Activated CD8-positive, alpha-beta memory T cell treated with anti-CD3 and anti-CD28 coated beads, Interleukin-2, amount 50 U/mL, for 48 hours (primary cell): ENCODE measurements at regions not wholly inside any gene's neighbourhood (a gene's known extent, or its start where the extent isn't known, plus 50 kb on each side); places are given as distances from the start of the nearest gene placed in this dataset.

Experiments used
- DNase-seq: peaks from one replicate; pipeline ENCODE4 v3.0.0-alpha.2; 2020

- no peak for DNase-seq
These were observed 50.6 kb upstream of the JAZF1 start for GRCh38 chr7:28231176-28231575.

DNA sequence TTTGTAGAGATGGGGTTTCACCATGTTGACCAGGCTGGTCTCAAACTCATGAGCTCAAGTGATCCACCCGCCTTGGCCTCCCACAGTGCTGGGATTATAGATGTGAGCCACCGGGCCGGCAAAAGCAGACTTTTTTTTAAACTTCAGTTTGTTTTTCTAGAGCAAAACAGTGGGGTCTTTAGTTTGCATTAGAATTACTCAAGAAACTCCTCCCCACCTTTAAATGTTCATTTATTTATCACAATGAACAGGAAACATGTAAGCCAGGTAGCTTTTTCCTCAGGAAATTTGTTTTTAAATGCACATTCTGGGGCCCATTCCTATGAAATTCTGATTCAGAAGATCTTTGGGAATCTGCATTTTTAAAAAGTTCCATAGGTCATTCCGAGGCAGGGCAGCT is 56.0 kb upstream of the JAZF1 start:
- no peak for DNase-seq

GRCh38 chr7:28237363-28237762 is 56.8 kb upstream of the JAZF1 start:
- DNase-seq, result no peak

DNA sequence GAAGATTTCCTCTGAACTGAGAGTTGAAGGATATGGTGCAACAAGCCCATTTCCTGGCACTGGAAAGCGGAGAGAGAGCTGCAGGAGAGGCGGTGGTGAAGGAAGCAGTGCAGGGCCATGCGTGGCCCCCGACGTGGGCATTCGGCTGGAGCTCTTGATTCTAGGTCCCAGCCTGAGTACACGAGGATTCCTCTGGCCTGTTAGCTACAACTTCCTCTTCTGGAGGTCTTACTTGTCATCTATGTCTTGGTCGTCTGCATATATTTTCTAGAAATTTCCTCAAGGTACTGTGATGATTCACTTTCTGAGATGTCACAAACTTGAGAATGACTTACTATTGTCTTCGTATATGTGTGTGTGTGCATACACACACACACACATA is 59.2 kb upstream of the JAZF1 start:
- DNase-seq, result no peak

- no peak for DNase-seq
These were observed 59.9 kb upstream of the JAZF1 start for GRCh38 chr7:28240481-28240880.

DNA sequence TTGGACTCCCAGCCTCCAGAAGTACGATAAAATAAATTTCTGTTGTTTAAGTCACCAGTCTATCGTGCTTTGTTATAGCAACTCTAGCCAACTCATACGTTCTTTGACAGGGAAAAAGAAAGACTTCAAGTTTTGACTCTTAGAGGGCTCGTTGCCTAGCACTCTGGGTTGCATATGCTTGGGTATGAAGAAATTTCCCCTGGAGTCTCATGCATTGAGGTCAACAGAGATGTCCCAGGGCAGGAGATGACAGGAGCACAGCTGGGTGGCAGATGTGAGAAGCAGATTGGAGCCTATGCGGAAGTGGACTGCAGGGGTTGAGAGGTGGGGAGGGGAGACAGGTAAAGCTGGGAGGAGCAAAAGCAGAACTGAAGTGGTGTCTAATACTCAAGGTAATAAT is 63.3 kb upstream of the JAZF1 start:
- DNase-seq, result no peak

- DNase-seq, result no peak
These were observed 64.7 kb upstream of the JAZF1 start for GRCh38 chr7:28245123-28245878.

DNA sequence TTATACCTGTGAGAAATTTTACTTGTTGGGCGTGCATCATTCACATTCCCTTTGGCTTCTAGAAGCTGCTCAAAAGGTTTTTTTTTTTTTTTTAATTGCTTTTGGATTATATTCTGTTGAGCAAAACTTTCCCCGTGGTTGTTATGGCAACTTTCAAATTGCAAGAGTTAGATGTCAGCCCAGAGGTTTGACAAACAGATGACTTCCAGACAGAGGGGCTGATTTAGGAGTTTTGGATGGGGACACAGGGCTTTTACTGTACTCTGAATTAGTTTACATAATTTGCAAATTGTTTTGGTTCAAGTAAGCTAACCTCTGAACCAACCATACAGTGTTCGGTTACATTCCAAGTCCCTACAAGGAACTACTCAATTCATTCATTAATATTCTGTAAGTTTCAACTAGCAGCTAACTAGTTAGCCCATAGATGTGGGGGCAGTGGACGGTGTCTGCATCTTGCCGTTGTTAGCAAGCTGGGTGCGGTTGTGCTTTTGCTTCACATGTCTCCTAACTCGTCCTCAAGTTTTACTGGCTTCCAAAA is 66.4 kb upstream of the JAZF1 start:
- DNase-seq, result no peak

GRCh38 chr7:28258240-28258639 is 77.6 kb upstream of the JAZF1 start:
- no peak for DNase-seq

GRCh38 chr7:28260969-28261368 is 80.4 kb upstream of the JAZF1 start:
- no peak for DNase-seq

- no peak for DNase-seq
These were observed 83.2 kb upstream of the JAZF1 start for GRCh38 chr7:28263622-28264271.

DNA sequence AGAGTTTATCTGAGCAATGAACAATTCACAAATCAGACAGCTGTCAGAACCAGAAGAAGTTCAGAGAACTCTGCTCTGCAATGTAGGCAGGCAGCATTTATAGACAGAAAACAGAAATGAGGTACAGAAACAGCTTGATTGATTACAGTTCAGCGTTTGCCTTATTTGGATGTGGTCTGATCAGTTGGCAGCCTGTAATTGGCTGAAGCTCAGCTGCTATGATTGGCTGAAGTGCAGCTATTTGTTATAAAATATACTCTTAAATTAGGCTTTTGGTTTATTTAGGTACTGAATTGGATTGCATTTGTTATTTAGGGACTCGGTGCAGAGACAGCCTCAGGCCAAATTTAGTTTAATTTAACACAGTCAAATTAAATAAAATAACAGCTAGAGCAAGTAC is 85.8 kb upstream of the JAZF1 start:
- DNase-seq, result no peak

- DNase-seq, result no peak
These were observed 86.4 kb upstream of the JAZF1 start for GRCh38 chr7:28267012-28267411.

DNA sequence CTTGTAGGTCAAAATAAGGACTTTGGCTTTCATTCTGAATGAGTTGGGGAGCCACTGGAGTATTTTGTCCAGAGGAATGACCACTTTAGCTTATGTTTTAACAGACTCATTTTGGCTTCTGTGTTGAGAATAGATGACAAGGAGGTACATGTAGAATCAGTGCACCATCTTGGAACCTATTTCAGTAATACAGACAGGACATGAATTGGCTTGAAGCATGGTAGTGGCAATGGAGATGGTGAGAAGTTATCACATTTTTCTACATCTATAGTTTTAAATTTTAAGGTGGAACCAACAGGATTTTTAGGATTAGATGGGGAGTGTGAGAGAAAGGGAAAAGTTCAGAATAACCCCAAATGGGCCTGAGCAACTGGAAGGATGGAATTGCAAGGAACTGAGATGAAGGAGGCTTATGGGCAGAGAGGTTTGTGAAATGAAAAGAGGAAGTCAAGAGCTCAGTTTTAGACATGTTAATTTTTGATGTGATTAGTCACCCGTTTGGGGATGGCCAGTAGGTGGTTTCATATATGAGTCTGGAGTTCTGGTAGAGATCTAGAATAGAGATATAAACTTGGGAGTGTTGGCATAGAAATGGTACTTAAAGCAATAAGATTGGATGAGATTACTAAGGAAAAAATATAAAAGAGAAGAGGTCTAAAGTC is 89.2 kb upstream of the JAZF1 start:
- no peak for DNase-seq

DNA sequence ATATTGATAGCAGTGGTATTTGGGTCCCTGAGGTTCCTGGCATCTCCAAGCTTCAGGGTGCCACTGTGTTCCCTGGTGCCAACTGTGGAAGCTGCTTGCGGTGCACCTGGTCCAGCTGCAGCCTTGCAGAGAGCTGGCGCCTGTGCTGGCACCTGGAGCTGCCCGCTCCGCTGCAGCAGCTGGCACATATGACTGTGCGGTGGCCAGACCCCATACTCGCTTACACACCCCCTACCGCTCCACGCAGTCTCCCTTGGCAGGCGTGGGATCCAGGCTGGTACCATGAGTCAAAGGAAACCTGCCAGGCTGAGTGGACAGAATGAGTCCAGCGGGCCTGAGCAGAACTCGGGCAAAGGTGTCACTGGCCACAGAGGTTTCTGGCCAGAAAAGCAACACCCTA is 89.9 kb upstream of the JAZF1 start:
- DNase-seq, result no peak

- no peak for DNase-seq
These were observed 91.9 kb upstream of the JAZF1 start for GRCh38 chr7:28272461-28272877.

DNA sequence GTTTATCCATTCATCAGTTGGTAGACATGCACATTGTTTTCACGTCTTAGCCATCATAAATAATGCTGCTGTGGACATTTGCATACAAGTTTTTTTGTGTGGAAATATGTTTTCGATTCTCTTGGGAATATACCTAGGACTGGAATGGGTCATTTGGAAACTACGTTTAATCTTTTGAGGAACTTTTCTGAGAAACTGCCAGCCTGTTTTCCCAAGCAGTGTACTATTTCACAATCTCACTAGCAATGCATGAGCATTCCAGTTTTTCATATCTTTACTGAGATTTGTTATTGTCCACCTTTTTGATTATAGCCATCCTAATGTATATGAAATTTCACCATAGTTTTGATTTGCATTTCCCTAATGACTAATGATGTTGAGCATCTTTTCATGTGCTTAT is 95.7 kb upstream of the JAZF1 start:
- DNase-seq, result no peak

DNA sequence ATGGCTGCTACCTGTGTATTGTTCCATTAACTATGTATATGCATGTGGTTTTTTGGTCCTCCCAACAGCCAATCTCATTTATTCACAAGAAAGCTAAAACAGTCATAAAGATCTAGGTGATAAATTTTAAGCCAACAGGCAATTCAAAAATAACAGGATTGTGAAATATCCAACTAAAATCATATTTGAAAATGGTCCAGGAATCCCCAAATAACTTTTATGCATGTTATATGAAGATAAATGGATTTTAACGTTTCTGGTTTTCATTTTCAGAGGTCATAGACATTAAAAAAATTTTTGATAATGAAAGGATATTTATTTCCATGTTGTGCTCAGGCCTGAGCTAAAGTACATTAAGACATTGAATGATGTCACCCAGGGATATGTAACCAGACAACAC is 96.8 kb upstream of the JAZF1 start:
- no peak for DNase-seq

DNA sequence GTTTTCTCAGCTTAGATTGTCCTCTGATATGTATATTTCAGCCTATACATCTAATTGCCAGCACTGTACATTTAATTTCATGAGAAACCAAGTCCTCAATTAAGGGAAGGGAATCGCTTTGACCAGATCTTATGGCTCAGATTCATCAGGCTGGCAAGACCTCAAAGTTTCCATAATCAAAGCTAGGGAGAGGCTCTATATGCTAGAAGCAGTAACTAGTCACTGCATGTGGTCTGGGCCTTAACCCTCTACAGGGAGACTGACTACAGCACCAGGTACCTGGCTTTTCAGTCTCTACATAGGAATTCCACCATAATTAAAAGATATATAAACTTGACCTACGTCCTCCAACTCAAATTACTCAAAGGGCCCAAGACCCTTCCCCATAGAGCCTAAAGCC is 97.4 kb upstream of the JAZF1 start:
- DNase-seq, result no peak

DNA sequence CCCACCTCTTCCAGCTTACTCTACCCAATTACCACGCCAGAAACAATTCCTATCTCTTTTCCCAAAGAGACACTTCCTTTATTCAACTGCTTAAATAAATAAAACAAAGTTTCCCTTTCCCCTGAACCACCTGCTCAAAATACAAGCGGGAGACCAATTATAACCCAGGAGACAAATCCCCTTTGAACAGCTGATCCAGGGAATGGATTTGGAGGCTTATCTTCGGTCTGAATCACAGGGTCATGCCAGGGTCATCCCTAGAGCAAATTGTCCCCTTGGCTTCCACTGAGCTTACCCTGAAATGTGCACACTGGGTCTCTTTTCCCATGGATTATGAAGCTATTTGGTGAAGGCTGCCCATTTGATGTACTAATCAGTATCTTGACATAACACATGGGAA is 99.9 kb upstream of the JAZF1 start:
- no peak for DNase-seq

GRCh38 chr7:28290496-28290895 is 109.9 kb upstream of the JAZF1 start:
- no peak for DNase-seq

- no peak for DNase-seq
These were observed 111.0 kb upstream of the JAZF1 start for GRCh38 chr7:28291559-28291958.

DNA sequence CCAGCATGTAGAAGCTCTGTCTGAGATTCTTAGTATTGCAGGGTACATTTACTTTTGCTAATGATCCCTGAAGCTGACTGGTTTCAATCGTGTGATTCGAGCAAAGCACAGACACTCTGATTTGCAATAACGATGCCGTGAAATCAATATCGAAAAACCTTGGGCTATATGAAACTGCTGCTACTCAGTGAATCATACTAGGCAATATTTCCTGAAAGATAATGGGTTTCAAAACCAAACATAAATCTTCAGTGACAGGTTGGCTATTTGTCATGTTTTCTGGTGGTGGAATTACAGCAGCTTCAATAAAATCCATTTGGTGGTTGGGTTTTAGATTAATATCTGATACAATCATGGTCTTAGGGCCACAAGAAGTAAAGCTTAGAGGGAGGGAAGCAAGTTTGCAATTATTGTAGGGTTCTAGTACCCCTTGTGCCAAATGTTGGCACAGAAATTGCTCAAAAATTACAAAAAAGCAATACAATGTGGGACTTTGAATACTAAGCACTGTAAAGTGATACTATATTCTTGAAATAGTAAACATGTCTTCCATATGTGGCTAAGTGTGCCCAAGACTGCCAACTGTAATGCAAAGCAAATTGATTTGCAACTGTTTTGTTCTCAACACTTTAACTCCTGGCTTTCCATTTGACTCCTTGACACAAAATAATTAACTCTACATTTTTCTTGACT is 112.4 kb upstream of the JAZF1 start:
- no peak for DNase-seq

DNA sequence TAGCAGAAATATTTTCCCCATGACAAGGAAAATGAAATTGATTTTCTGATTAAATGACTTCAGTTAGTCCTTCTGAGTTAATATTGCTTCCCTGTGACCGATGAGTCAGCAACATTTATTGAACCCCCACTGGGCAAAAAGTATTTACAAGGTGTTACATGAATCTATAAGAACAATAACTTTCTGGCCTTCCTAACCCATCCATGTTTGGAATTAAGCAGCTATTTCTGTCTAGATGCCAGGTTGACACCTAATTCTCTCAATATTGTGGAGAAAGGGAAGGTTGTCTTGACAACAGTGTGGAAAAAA is 112.9 kb upstream of the JAZF1 start:
- DNase-seq, result no peak
